Transverse colon (tissue), 4 donors: ENCODE measurements at regions not wholly inside any gene's neighbourhood (a gene's known extent, or its start where the extent isn't known, plus 50 kb on each side); places are given as distances from the start of the nearest gene placed in this dataset.
"Not testable (repeated sequence)": the region's sequence is repeated elsewhere in the genome, so short reads cannot be mapped to it uniquely, and the experiment has no call there.

Experiments used
- DNase-seq: peaks from one replicate; pipeline ENCODE4 v3.0.0-alpha.2; 2019
- H3K27ac ChIP-seq, 4 donors: fragments of 200-600 bp; sonication (generic); 2 replicates each; pipeline ENCODE4 v1.5.1; 2016 to 2018; ENCODE audit warnings: inconsistent platforms in 4 of 4
- H3K27me3 ChIP-seq: fragments of 200-600 bp; sonication (generic); 2 replicates; pipeline ENCODE4 v1.5.1; 2017; ENCODE audit warnings: inconsistent platforms
- H3K36me3 ChIP-seq, 4 donors: fragments of 200-600 bp; sonication (generic); 2 replicates each; pipeline ENCODE4 v1.5.1; 2017 to 2019; ENCODE audit warnings: inconsistent platforms in 4 of 4
- H3K4me1 ChIP-seq, 4 donors: fragments of 200-600 bp; sonication (generic); 2 replicates each; pipeline ENCODE4 v1.5.1; 2017 to 2020; ENCODE audit warnings: inconsistent platforms in 4 of 4
- H3K4me3 ChIP-seq, 4 donors: fragments of 200-600 bp; sonication (generic); 1 replicate in 1 of 4; 2 replicates in 3 of 4; pipeline versions ENCODE4 v1.5.1 to v1.6.1; 2017 to 2019; ENCODE audit warnings: inconsistent platforms in 4 of 4
- H3K9me3 ChIP-seq, 2 donors: fragments of 200-600 bp; sonication (generic); 2 replicates each; pipeline ENCODE4 v1.5.1; 2017 to 2019; ENCODE audit warnings: inconsistent platforms in 2 of 2
- EP300 ChIP-seq: sonication (generic); formaldehyde crosslinking; IDR thresholded peaks from one replicate; pipeline ENCODE4 v1.6.1; 2017; ENCODE audit warnings: antibody characterized with exemption, low read depth
- POLR2A ChIP-seq: fragments of 450-650 bp; IDR thresholded peaks from one replicate; pipeline ENCODE4 v1.6.1; 2016; ENCODE audit warnings: antibody characterized with exemption, mild to moderate bottlenecking, moderate library complexity
- POLR2AphosphoS5 ChIP-seq, 3 donors: sonication (generic); formaldehyde crosslinking; IDR thresholded peaks; one replicate each; pipeline ENCODE4 v1.6.1; 2016; ENCODE audit warnings: antibody characterized with exemption in 3 of 3
- WGBS, 2 donors: methylation state at CpG; one replicate each; pipeline ENCODE4 v1.1.5; 2018; ENCODE audit warnings: low coverage in 1 of 2; 5-methylcytosine and 5-hydroxymethylcytosine counted together
- in situ Hi-C, 4 donors: fragments of 200-750 bp; cut with MboI; loops; one replicate each; pipeline versions ENCODE4 v1.15.0 to v1.15.1; 2017; ENCODE audit warnings: low sequenced_read_pairs in 3 of 4, low pct_ligation_motif_present in 1 of 4, low pct_unique_long_range_greater_than_20kb in 1 of 4
- intact Hi-C: fragments of 100-400 bp; cut with DNase I; formaldehyde crosslinking; loops from one replicate; pipeline ENCODE4 v1.15.1; 2023; ENCODE audit warnings: low total_unique reads
- TF ChIP-seq, protein P1 (sequence below), 5 experiments: fragments of 200-600 bp in 3 of 5; fragments of 450-650 bp in 2 of 5; sonication (generic) in 3 of 5; IDR thresholded peaks; 1 replicate in 2 of 5; 2 replicates in 3 of 5; pipeline ENCODE4 v1.5.1; 2016 to 2017; ENCODE audit warnings: antibody characterized with exemption in 5 of 5, inconsistent platforms in 3 of 5, mild to moderate bottlenecking in 2 of 5, moderate library complexity in 1 of 5

GRCh38 chr6:147950623-147950987, 392.0 kb upstream of the SASH1 start:
- Histone ChIP-seq H3K27ac (peak overlapping the region; percentile 28 to 51 (median 36)), H3K36me3 (no peaks in the 10 kb centered on the region), H3K9me3 (no peaks in the 10 kb centered on the region), H3K4me1 (no peaks in the 10 kb centered on the region), H3K27me3 (no peaks in the 10 kb centered on the region), H3K4me3 (no peak overlapping the region)
- in situ Hi-C loops: no loop called here
- TF ChIP-seq POLR2AphosphoS5 (IDR thresholded peaks at IDR 0.05): peak; percentile 11 to 43 (median 21)
- TF ChIP-seq, protein P1, sequence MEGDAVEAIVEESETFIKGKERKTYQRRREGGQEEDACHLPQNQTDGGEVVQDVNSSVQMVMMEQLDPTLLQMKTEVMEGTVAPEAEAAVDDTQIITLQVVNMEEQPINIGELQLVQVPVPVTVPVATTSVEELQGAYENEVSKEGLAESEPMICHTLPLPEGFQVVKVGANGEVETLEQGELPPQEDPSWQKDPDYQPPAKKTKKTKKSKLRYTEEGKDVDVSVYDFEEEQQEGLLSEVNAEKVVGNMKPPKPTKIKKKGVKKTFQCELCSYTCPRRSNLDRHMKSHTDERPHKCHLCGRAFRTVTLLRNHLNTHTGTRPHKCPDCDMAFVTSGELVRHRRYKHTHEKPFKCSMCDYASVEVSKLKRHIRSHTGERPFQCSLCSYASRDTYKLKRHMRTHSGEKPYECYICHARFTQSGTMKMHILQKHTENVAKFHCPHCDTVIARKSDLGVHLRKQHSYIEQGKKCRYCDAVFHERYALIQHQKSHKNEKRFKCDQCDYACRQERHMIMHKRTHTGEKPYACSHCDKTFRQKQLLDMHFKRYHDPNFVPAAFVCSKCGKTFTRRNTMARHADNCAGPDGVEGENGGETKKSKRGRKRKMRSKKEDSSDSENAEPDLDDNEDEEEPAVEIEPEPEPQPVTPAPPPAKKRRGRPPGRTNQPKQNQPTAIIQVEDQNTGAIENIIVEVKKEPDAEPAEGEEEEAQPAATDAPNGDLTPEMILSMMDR (IDR thresholded peaks at IDR 0.05): no peak
- TF ChIP-seq POLR2A: no peak
- no peak for TF ChIP-seq EP300
- intact Hi-C loops: no loop called here
- DNase-seq: no peak
- 58 to 60% methylated on average over 2 to 5 of the region's 5 CpGs for WGBS, 2 donors

- H3K27me3 ChIP-seq: no peaks in the 10 kb centered on the region
- DNase-seq: no peak
- in situ Hi-C loops: no loop called here
- H3K4me1 ChIP-seq: no peaks in the 10 kb centered on the region
- no peak overlapping the region for H3K27ac ChIP-seq
- no peak overlapping the region for H3K4me3 ChIP-seq
- 89 to 94% methylated on average over 6 to 7 of the region's 7 CpGs for WGBS, 2 donors
- no peaks in the 10 kb centered on the region for H3K9me3 ChIP-seq
- H3K36me3 ChIP-seq: no peaks in the 10 kb centered on the region
- intact Hi-C loops: no loop called here
- no peak for TF ChIP-seq POLR2AphosphoS5 (IDR thresholded peaks at IDR 0.05)
- no peak for TF ChIP-seq POLR2A
- no peak for TF ChIP-seq EP300
- TF ChIP-seq, protein P1 (IDR thresholded peaks at IDR 0.05): no peak
These were observed 390.9 kb upstream of the SASH1 start for GRCh38 chr6:147951726-147952125.

DNA sequence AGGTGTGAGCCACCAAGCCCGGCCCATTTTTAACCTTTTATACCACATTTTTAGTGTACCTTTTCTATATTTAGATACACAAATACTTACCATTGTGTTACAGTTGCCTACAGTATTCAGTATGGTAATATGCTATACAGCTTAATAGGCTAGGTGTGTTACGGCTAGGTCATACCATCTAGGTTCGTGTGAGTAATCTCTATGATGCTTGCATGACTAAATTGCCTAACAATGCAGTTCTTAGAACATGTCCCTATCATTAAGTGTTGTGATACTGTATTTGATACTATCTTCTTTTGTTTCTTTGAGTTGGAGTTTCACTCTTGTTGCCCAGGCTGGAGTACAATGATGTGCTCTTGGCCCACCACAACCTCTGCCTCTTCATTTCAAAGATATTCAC, 387.7 kb upstream of the SASH1 start:
- 95% methylated on average over 3 of the region's 3 CpGs; no CpG with 5 or more reads in 1 of the 2 donors for WGBS, 2 donors
- no peaks in the 10 kb centered on the region for H3K36me3 ChIP-seq
- H3K4me3 ChIP-seq: no peak overlapping the region
- no peak overlapping the region for H3K27ac ChIP-seq
- no peak for DNase-seq
- no peaks in the 10 kb centered on the region for H3K27me3 ChIP-seq
- no peaks in the 10 kb centered on the region for H3K9me3 ChIP-seq
- TF ChIP-seq POLR2AphosphoS5 (IDR thresholded peaks at IDR 0.05) (no peak), POLR2A (no peak), EP300 (no peak)
- TF ChIP-seq, protein P1 (IDR thresholded peaks at IDR 0.05): no peak
- intact Hi-C loops (no loop called here), in situ Hi-C loops (no loop called here)
- peaks cover 0 to 7% (median 0%) of the 10 kb centered on the region in 4 donors for H3K4me1 ChIP-seq

- intact Hi-C loops (no loop called here), in situ Hi-C loops (no loop called here)
- TF ChIP-seq POLR2AphosphoS5 (IDR thresholded peaks at IDR 0.05): no peak
- no peak for TF ChIP-seq EP300
- no peak for TF ChIP-seq POLR2A
- DNase-seq: no peak
- Histone ChIP-seq H3K27me3 (no peaks in the 10 kb centered on the region), H3K9me3 (no peaks in the 10 kb centered on the region), H3K4me3 (no peak overlapping the region), H3K27ac (no peak overlapping the region), H3K4me1 (peaks cover 0 to 7% (median 0%) of the 10 kb centered on the region in 4 donors), H3K36me3 (no peaks in the 10 kb centered on the region)
- 77 to 86% methylated on average over 2 of the region's 2 CpGs for WGBS, 2 donors
These were observed 384.0 kb upstream of the SASH1 start for GRCh38 chr6:147958683-147959082.

DNA sequence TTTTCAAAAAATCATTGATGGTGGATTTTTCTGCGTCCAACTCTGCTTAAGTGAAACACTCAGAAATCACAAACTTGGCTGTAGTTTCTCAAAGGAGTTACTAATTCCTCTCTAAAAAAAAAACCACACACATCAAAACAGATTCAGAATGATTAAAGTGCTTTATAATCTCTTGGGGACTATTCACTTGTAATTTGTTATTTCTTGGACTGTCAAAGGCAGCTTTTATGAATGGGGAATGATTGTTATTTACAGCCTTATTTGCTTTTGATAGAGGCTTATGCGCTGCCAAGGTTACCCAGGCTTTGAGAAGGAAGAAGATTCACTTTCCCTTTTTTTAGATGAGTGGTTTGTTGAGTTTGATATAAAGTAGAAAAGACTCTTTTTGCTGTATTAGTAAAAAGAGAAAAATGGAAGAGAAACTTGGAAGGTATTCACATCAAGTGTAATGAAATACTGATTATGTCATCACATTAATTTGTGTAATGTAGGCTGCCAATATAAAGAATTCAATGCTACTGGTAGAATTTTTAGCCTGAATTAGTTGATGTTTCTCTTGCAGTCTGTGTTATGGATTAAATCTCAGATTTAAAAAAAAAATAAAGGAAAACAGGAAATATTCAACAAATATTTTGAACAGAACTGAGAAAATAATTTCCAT, 381.0 kb upstream of the SASH1 start:
- DNase-seq: no peak
- in situ Hi-C loops (no loop called here), intact Hi-C loops (no loop called here)
- H3K9me3 ChIP-seq: no peaks in the 10 kb centered on the region
- no peaks in the 10 kb centered on the region for H3K27me3 ChIP-seq
- 56 to 63% methylated on average over 2 of the region's 2 CpGs for WGBS, 2 donors
- no peak for TF ChIP-seq POLR2A
- no peak for TF ChIP-seq POLR2AphosphoS5 (IDR thresholded peaks at IDR 0.05)
- no peak for TF ChIP-seq EP300
- TF ChIP-seq, protein P1 (IDR thresholded peaks at IDR 0.05): no peak
- no peak overlapping the region for H3K27ac ChIP-seq
- H3K4me1 ChIP-seq: peaks cover 0 to 7% (median 0%) of the 10 kb centered on the region in 4 donors
- H3K4me3 ChIP-seq: no peak overlapping the region
- no peaks in the 10 kb centered on the region for H3K36me3 ChIP-seq

GRCh38 chr6:147965448-147965847, 377.2 kb upstream of the SASH1 start:
- H3K27me3 ChIP-seq, H3K9me3 ChIP-seq, H3K4me1 ChIP-seq, H3K27ac ChIP-seq, H3K4me3 ChIP-seq, intact Hi-C loops, DNase-seq, in situ Hi-C loops, H3K36me3 ChIP-seq: not testable (repeated sequence)
- WGBS, 2 donors: 86 to 100% methylated on average over 3 of the region's 3 CpGs
